HG02885 (cell line): ENCODE measurements at regions not wholly inside any gene's neighbourhood (a gene's known extent, or its start where the extent isn't known, plus 50 kb on each side); places are given as distances from the start of the nearest gene placed in this dataset.

ENCODE experiments used
- ATAC-seq: cut with Tn5 transposase; IDR thresholded peaks from one replicate; pipeline ENCODE4 v1.9.1; 2021; ENCODE audit warnings: mild to moderate bottlenecking; ENCODE audit not compliant: unreplicated experiment, poor library complexity

DNA sequence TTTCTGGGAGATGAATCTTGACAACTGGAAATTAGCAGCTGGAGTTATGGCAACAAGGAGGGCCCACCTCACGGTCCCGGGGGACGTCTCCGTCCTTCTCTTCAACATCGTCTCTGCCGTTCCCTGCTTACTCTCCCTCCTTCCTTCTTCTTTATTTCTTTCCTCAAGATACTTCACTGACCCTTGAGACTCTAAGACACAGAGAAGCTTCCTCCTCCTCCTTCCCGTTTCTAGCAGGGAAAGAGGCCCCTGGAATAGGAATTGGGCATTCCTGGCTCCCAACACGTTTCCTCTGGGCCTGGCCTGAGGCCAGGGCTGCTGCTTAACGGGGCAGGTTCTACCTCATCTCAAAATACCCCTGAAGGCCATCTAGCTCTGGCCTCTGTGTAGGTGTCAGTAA, 189.9 kb upstream of the GMDS start:
- no peak for ATAC-seq

GRCh38 chr6:2434912-2435311, 189.5 kb upstream of the GMDS start:
- no peak for ATAC-seq

- ATAC-seq: no peak
These were observed 188.7 kb upstream of the GMDS start for GRCh38 chr6:2434116-2434515.

DNA sequence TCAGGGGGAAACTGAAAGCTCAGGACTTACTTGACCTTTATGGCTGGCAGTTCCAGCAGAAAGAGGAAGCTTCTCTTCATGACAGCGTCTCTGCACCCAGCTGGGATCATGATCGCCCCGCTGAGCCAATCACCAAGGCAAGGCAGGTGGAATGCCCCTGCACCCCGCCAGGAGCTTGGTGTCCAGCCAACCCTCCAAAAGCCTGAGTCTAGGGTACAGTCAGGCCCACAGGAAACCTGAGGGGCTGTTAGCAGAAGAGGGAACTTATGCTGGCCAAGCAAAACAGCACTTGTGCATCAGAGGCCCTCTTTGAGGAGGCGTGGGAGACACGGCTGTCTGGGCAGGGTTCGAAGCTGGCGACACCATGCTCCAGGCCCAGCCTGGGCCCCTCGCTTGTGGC, 188.3 kb upstream of the GMDS start:
- no peak for ATAC-seq

DNA sequence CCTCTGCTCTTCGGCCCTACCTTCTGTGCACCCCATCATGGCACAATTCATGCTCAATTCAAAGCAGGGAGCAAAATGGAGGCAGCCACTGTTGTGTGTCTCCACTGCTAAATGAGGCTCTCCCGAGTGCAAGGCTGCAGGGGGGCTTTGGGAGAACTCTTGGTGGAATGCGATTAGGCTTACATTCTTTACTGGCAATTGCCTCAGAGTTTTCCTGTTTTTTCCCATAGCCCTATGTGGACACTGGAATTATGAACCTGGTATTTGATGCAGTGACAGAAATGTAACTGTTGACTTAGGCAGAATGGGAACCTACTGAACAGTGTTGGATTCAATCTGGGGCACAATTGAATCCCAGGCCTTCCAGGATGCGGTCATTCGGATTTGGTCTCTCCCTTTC, 187.9 kb upstream of the GMDS start:
- ATAC-seq: no peak

GRCh38 chr6:2432292-2432691, 186.9 kb upstream of the GMDS start:
- ATAC-seq: no peak

GRCh38 chr6:2430612-2431011, 185.2 kb upstream of the GMDS start:
- ATAC-seq: no peak

GRCh38 chr6:2429460-2429859, 184.1 kb upstream of the GMDS start:
- ATAC-seq: no peak

DNA sequence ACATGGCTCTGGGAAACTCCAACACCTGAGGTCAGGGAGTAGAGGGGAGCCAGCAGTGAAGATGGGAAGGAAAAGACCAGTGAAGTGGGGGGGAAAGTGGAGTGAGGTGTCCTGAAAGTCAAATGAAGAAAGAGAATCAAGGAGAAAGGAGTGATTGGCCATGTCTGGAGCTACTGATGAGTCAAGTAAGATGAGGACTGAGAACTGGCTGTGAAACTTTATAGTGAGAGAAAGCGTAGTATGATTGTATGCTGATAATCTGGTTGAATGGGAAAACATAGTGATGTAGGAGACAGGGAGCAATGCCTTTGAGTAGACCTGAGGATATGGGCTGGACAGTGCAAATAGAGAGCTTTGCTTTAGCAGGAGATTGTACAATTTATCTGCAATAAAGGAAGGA, 183.6 kb upstream of the GMDS start:
- ATAC-seq: no peak

GRCh38 chr6:2426561-2427340, 181.3 kb upstream of the GMDS start:
- ATAC-seq: no peak

DNA sequence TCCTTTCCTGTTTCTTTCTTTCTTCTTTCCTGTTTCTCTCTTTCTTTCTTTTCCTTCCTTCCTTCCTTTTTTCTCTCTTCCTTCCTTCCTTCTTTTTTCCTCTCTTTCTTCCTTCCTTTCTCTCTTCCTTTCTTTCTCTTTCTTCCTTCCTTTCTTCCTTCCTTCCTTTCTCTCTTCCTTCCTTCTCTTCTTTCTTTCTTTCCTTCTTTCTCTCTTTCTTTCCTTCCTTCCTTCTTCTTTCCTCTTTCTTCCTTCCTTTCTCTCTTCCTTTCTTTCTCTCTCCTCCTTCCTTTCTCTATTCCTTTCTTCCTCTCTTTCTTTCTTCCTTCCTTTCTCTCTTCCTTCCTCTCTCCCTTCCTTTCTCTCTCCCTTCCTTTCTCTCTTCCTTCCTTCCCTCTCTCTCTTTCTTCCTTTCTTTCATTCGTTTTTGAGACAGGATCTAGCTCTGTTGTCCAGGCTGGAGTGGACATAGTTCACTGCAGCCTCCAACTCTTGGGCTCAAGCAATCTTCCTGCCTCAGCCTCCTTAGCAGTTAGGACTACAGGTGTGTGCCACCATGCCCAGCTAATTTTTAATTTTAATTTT, 170.8 kb upstream of the GMDS start:
- no peak for ATAC-seq

DNA sequence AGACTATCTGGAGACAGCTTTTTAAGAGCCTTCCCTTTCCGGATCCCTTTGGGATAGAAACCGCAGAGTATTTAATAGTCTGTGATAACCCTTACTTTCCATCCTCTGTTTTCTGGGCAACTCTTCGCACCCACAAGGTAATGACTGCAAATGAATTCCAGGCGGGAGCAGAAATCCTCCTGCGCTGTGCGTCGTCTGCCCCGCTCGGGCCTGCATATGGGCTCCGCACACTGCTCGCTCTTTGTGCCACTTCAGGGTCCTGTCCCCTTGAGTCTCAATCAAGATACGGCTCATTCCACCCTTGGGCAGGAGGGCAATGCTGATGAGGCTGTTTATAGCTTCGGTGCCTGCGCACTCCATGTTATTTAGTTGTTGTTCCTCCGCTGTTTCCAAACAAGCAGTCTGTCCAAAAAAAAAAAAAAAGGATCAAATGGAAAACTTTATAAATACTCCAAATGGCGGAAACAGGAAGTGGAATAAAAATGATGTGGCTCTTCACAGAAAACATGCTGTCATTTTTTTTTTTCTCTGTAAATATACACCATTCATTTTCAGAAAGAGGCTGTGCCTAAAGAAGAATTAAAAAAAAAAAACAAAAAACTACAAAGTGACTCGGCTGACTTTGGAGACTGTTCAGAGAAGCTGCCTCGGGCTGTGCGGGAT, 169.6 kb upstream of the GMDS start:
- no peak for ATAC-seq

- ATAC-seq: no peak
These were observed 167.3 kb upstream of the GMDS start for GRCh38 chr6:2412731-2413130.

- no peak for ATAC-seq
These were observed 165.4 kb upstream of the GMDS start for GRCh38 chr6:2410656-2411380.

DNA sequence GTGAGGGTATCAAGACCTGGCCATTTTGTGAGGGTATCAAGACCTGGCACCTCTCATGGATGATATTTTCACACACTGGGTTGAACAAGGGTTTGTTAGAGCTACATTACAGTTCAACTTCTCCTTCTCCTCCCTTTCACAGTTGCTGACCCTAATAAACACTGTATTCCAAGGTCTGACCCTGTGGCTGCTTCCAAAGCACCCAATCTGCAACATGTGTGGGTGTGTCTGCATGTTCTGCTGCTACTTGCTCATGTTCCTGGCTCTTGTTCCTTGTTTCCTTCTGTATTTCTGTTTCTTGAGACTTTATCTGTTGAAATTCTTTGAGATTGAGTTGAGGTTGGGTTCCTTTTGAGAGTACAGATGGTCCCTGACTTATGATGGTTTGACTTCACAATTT, 162.1 kb upstream of the GMDS start:
- ATAC-seq: no peak

DNA sequence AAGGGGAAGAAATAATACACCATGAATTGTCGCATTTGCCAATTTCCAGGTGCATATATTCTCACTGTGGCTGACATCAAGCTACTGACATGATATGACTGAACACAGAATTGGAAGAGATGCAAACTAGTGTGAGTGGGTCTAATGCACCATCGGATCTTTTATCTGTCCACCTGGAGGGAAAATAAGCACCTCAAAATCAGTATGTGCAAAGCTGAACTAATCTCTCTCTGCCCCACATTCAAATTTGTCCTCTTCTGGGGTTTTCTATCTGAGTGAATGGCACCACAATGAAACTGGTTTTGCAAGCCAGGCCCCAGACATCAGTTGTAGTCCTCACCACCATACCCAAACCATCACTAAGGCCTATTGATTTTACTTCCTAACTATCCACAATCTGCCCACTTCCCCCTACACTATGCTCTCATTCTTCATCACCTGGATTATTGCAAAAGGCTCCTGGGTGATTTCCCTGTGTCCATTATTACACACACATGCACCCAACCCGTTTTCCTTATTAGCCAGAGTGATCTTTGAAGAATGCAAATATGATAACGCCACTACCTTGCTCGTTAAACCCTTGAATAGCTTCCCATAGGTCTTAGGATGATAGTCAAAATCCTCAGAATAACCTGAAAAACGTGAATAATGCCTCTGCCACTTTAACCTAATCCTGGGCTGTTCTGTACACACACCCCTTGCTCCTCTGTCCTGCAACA, 159.0 kb upstream of the GMDS start:
- no peak for ATAC-seq

GRCh38 chr6:2403546-2403945, 158.1 kb upstream of the GMDS start:
- no peak for ATAC-seq

DNA sequence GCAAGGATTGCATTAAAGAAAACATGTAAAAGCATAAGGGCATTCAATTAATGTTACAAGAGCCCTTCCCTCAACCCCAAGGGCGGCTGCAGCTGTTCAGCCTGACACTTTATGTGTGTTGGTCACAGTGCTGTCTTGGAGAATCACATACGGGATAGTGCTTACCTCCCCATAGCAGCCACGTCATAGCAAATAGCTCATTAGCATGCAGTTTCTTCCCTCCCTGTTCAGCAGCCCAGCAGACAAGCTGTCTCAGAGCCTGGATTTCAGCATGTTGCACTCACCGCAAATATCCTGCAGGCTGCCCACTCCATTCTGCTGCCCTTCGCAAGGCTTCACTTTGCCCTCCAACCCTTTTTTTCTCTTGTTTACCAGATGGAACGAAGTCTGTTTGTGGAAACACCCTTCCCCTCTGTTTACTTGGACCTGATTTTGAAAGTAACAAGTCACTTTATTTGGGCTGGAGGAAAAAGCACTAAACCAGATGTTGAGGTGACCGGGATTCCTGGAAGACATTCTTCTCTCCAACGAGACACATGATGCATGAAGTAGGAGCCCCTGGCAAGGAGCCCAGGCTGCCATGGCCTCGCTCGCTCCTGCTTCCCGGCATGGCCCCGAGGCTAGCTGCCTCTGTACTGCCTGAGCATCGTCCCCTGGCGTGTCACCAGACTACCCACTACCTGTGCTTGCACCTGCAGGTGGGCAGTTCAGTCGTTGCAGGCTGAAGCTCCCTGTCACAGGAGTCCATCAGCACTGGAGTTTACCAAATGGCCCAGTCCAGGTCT, 151.6 kb upstream of the GMDS start:
- no peak for ATAC-seq

DNA sequence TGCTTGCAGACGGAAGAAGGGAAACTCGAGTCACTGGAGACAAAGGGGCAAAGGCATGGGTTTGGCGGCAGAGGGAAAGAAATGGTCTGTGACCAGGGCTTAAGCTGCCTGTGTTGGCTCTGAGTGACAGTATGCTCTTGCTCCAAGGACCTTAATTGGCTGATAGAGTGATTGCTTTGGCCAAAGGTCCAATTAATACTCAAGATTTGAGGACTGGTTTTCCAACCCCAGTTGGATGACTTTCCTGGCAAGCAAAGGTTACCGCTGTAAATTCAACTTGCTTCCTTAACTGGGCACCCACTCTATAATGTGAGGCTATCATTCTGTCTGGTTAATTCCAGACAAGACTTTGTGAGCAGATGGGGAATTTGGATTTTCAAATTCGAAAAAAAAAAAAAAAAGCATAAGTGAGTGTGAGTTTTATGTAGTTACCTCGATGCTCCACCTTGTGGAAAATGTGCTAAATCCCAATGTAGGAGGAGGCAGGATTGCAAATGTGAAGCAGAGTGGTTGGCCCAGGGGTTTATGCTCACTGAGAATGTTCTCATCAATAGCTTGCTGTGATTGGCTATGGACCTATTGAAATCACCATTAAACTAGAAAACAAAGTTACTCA, 150.7 kb upstream of the GMDS start:
- ATAC-seq: no peak
